H1 (cell line): ENCODE measurements at regions not wholly inside any gene's neighbourhood (a gene's known extent, or its start where the extent isn't known, plus 50 kb on each side); places are given as distances from the start of the nearest gene placed in this dataset.

ENCODE experiments used
- CTCF ChIA-PET: fragments of 300-600 bp; sonication (Branson Sonifier 250); formaldehyde crosslinking; loops from one replicate; lab custom pipeline; 2021; ENCODE audit not compliant: partially characterized antibody; lab: Charles Lee
- POLR2A ChIA-PET: fragments of 300-600 bp; sonication (Branson Sonifier 250); formaldehyde crosslinking; loops from one replicate; lab custom pipeline; 2021; ENCODE audit warnings: inconsistent platforms; ENCODE audit not compliant: partially characterized antibody; lab: Charles Lee
- DNase-seq, 2 experiments: peaks; one replicate each; pipeline versions ENCODE4 v3.0.0 to v3.0.0-alpha.2; 2010 to 2022; ENCODE audit warnings: low spot score in 2 of 2, low read depth in 1 of 2, mixed read lengths in 1 of 2
- FAIRE-seq: peaks from 2 replicates; lab custom pipeline; 2011; peaks lifted over from hg19 to GRCh38; lab: Jason Lieb, UNC
- H2AFZ ChIP-seq: 2 replicates; pipeline ENCODE4 v1.8.1; 2012; ENCODE audit warnings: low read length, inconsistent platforms
- H2AK5ac ChIP-seq: 2 replicates; pipeline ENCODE4 v1.6.1; 2013; ENCODE audit warnings: low read depth, low read length
- H2BK120ac ChIP-seq: replicated peaks from 2 replicates; pipeline ENCODE3; 2013; ENCODE audit warnings: low read depth, low read length, inconsistent platforms
- H2BK12ac ChIP-seq: 2 replicates; pipeline ENCODE4 v1.6.1; 2013; ENCODE audit warnings: low read depth, low read length
- H2BK15ac ChIP-seq: 2 replicates; pipeline ENCODE4 v1.6.1; 2013; ENCODE audit warnings: low read length
- H2BK20ac ChIP-seq: 2 replicates; pipeline ENCODE4 v1.6.1; 2013; ENCODE audit warnings: low read length
- H2BK5ac ChIP-seq: 2 replicates; pipeline ENCODE4 v1.6.1; 2013; ENCODE audit warnings: low read depth, low read length
- H3K14ac ChIP-seq: 2 replicates; pipeline ENCODE4 v1.6.1; 2013; ENCODE audit warnings: inconsistent platforms; ENCODE audit not compliant: insufficient read length
- H3K18ac ChIP-seq: 2 replicates; pipeline ENCODE4 v1.6.1; 2013; ENCODE audit warnings: low read length; ENCODE audit errors: extremely low read depth
- H3K23ac ChIP-seq: 2 replicates; pipeline ENCODE4 v1.6.1; 2013; ENCODE audit warnings: inconsistent platforms; ENCODE audit not compliant: insufficient read length
- H3K23me2 ChIP-seq: 2 replicates; pipeline ENCODE4 v1.6.1; 2013; ENCODE audit warnings: low read depth, low read length
- H3K27ac ChIP-seq: 2 replicates; pipeline ENCODE4 v1.6.1; 2011; ENCODE audit warnings: low read depth, low read length, inconsistent platforms
- H3K27me3 ChIP-seq, 4 experiments: replicated peaks in 1 of 4; 1 replicate in 1 of 4; 2 replicates in 3 of 4; pipeline versions ENCODE4 v1.6.1 to v1.8.1; 2011 to 2013; ENCODE audit warnings: low read length in 3 of 4, mild to moderate bottlenecking in 3 of 4, inconsistent platforms in 2 of 4, mixed read lengths in 2 of 4, moderate library complexity in 1 of 4; ENCODE audit not compliant: control insufficient read depth in 3 of 4, insufficient read depth in 3 of 4; ENCODE audit errors: extremely low read depth in 1 of 4
- H3K36me3 ChIP-seq, 4 experiments: 2 replicates each; pipeline versions ENCODE4 v1.6.1 to v1.8.1; 2011 to 2013; ENCODE audit warnings: mild to moderate bottlenecking in 4 of 4, low read length in 3 of 4, moderate library complexity in 2 of 4, control low read depth in 1 of 4, inconsistent platforms in 1 of 4; ENCODE audit not compliant: insufficient read depth in 4 of 4, control insufficient read depth in 2 of 4
- H3K4ac ChIP-seq: replicated peaks from 2 replicates; pipeline ENCODE3; 2013; ENCODE audit warnings: low read length, low read depth, mixed read lengths, inconsistent platforms; ENCODE audit not compliant: insufficient read length
- H3K4me1 ChIP-seq, 4 experiments: replicated peaks in 1 of 4; 1 replicate in 1 of 4; 2 replicates in 3 of 4; pipeline versions ENCODE4 v1.6.1 to v1.8.1; 2011 to 2013; ENCODE audit warnings: low read length in 3 of 4, inconsistent platforms in 2 of 4, mixed read lengths in 1 of 4; ENCODE audit not compliant: insufficient read depth in 4 of 4, control insufficient read depth in 3 of 4
- H3K4me2 ChIP-seq, 2 experiments: 2 replicates each; pipeline versions ENCODE4 v1.6.1 to v1.8.1; 2011 to 2013; ENCODE audit warnings: low read depth in 2 of 2, low read length in 2 of 2, control low read depth in 1 of 2, inconsistent platforms in 1 of 2, mild to moderate bottlenecking in 1 of 2; ENCODE audit not compliant: insufficient read depth in 1 of 2
- H3K4me3 ChIP-seq, 4 experiments: fragments of 200-600, 300-600 bp in 1 of 4; sonication (generic), shearing (Covaris generic), sonication (Bioruptor Twin) in 1 of 4; 2 replicates each; pipeline versions ENCODE4 v1.5.1 to v1.8.1; 2011 to 2016; ENCODE audit warnings: low read length in 4 of 4, low read depth in 3 of 4, control low read depth in 2 of 4, inconsistent platforms in 2 of 4, mild to moderate bottlenecking in 2 of 4, mixed read lengths in 1 of 4, moderate library complexity in 1 of 4; ENCODE audit not compliant: insufficient read depth in 2 of 4; ENCODE audit errors: extremely low read depth in 1 of 4
- H3K56ac ChIP-seq: replicated peaks from 2 replicates; pipeline ENCODE3; 2013; ENCODE audit warnings: low read depth, mild to moderate bottlenecking, mixed read lengths, low read length, inconsistent platforms; ENCODE audit not compliant: insufficient read length
- H3K79me1 ChIP-seq: 2 replicates; pipeline ENCODE4 v1.6.1; 2013; ENCODE audit warnings: low read depth, low read length, control low read depth
- H3K79me2 ChIP-seq, 2 experiments: 2 replicates each; pipeline versions ENCODE4 v1.6.1 to v1.8.1; 2012 to 2013; ENCODE audit warnings: low read length in 2 of 2, mild to moderate bottlenecking in 2 of 2, inconsistent platforms in 1 of 2; ENCODE audit not compliant: insufficient read depth in 2 of 2, control insufficient read depth in 1 of 2
- H3K9ac ChIP-seq, 4 experiments: replicated peaks in 1 of 4; 1 replicate in 1 of 4; 2 replicates in 3 of 4; pipeline versions ENCODE4 v1.6.1 to v1.8.1; 2011 to 2013; ENCODE audit warnings: low read depth in 3 of 4, low read length in 3 of 4, control low read depth in 2 of 4, mild to moderate bottlenecking in 2 of 4, moderate library complexity in 2 of 4, inconsistent platforms in 1 of 4; ENCODE audit errors: extremely low read depth in 1 of 4
- H3K9me3 ChIP-seq, 2 experiments: 2 replicates each; pipeline versions ENCODE4 v1.6.1 to v1.8.1; 2012 to 2013; ENCODE audit warnings: mild to moderate bottlenecking in 2 of 2, moderate library complexity in 2 of 2, control low read depth in 1 of 2, inconsistent platforms in 1 of 2, low read depth in 1 of 2, low read length in 1 of 2, mixed read lengths in 1 of 2; ENCODE audit not compliant: insufficient read depth in 2 of 2
- H4K20me1 ChIP-seq, 2 experiments: replicated peaks in 1 of 2; 2 replicates each; pipeline versions ENCODE3 to v1.8.1; 2011 to 2013; ENCODE audit warnings: inconsistent platforms in 2 of 2, low read length in 2 of 2, mild to moderate bottlenecking in 1 of 2; ENCODE audit not compliant: insufficient read depth in 2 of 2, control insufficient read depth in 1 of 2
- H4K5ac ChIP-seq: 2 replicates; pipeline ENCODE4 v1.6.1; 2013; ENCODE audit warnings: low read length, low read depth, mixed read lengths, inconsistent platforms; ENCODE audit not compliant: insufficient read length
- H4K8ac ChIP-seq: 2 replicates; pipeline ENCODE4 v1.8.0; 2013; ENCODE audit warnings: mild to moderate bottlenecking, moderate library complexity, low read length, inconsistent platforms; ENCODE audit not compliant: insufficient read depth; ENCODE audit errors: extremely low read depth
- H4K91ac ChIP-seq: replicated peaks from 2 replicates; pipeline ENCODE3; 2013; ENCODE audit warnings: low read length, mixed read lengths, inconsistent platforms; ENCODE audit not compliant: insufficient read length
- JUN ChIP-seq: IDR thresholded peaks from 2 replicates; pipeline ENCODE4 v1.6.1; 2011; ENCODE audit warnings: low read depth, mild to moderate bottlenecking, improper control_type of control experiment, low read length
- whole genome bisulfite sequencing, 2 experiments: shearing (Covaris generic) in 1 of 2; methylation state at CpG; one replicate each; pipeline versions ENCODE4 v1.1.6 to v1.1.7; 2013 to 2015; ENCODE audit warnings: low lambda C conversion rate in 2 of 2, mixed read lengths in 2 of 2, inconsistent platforms in 1 of 2, low coverage in 1 of 2, missing lambda C conversion rate in 1 of 2; ENCODE audit not compliant: insufficient replicate concordance in 2 of 2, insufficient coverage in 1 of 2, insufficient read length in 1 of 2; ENCODE audit errors: extremely low coverage in 1 of 2, missing lambda C conversion rate in 1 of 2; 5-methylcytosine and 5-hydroxymethylcytosine counted together

DNA sequence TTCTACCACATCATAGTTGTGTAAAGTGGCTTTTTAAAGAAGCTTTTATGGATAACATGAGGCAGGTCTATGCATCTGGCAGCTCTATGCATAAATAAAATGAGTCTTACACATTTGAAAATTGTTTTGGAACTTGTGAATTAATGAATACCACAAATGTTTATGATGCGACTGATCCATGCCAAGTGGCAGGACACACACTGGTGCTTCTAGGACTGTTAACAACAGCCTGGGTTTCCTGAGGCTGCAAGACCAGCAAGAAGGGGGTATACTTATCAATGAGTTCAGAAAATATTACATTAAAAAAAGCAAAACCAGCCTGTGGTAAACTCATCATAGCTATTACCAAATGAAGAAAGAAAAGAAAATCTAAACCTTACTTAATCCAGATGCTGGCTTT is 212.9 kb upstream of the PDE10A start:
- Histone ChIP-seq H3K36me3 (no peaks in the 10 kb centered on the region), H3K79me1 (no peaks in the 10 kb centered on the region), H3K23ac (no peak overlapping the region), H3K79me2 (no peaks in the 10 kb centered on the region), H4K8ac (no peak overlapping the region), H3K4me2 (no peak overlapping the region), H4K91ac (no peak overlapping the region), H4K20me1 (no peaks in the 10 kb centered on the region), H2BK12ac (no peak overlapping the region), H4K5ac (no peak overlapping the region), H3K18ac (no peak overlapping the region), H2BK20ac (no peak overlapping the region), H3K56ac (no peak overlapping the region), H2AFZ (no peak overlapping the region), H3K23me2 (no peaks in the 10 kb centered on the region), H3K14ac (no peak overlapping the region), H2AK5ac (no peak overlapping the region), H3K9ac (no peak overlapping the region), H3K4me3 (no peak overlapping the region), H3K9me3 (no peaks in the 10 kb centered on the region; a peak in 2 of 4 replicates), H3K27me3 (no peaks in the 10 kb centered on the region; a peak in 1 of 7 replicates), H3K27ac (no peak overlapping the region), H2BK15ac (no peak overlapping the region), H3K4ac (no peak overlapping the region), H2BK5ac (no peak overlapping the region)
- no peak for DNase-seq
- 92% methylated on average over 1 of the region's 1 CpG; no CpG with 5 or more reads in 1 of the 2 experiments for WGBS, 2 experiments
- no peak for FAIRE-seq
- CTCF ChIA-PET: interaction anchor here (0.9 to 3.0 kb wide), 4 partner anchors 15 to 231 kb away, joined by 3 to 11 read pairs (median 5); no protein-coding TSS in a partner anchor
- TF ChIP-seq JUN: no peak
- TF ChIP-seq, all 59 proteins: peak for 0
- POLR2A ChIA-PET: interaction anchor here (1.3 kb wide), 1 partner anchor 17 kb away, joined by 3 read pairs; no protein-coding TSS in a partner anchor
- H2BK120ac ChIP-seq: no peak overlapping the region
- no peaks in the 10 kb centered on the region for H3K4me1 ChIP-seq
